SKM-1 treated with dmso at 0.1 percent for 144 hours (cell line): ENCODE measurements at regions not wholly inside any gene's neighbourhood (a gene's known extent, or its start where the extent isn't known, plus 50 kb on each side); places are given as distances from the start of the nearest gene placed in this dataset.

ENCODE experiments used
- DNase-seq: peaks from one replicate; lab custom pipeline; 2025; ENCODE audit not compliant: unreplicated experiment; lab: John Stamatoyannopoulos, UW

DNA sequence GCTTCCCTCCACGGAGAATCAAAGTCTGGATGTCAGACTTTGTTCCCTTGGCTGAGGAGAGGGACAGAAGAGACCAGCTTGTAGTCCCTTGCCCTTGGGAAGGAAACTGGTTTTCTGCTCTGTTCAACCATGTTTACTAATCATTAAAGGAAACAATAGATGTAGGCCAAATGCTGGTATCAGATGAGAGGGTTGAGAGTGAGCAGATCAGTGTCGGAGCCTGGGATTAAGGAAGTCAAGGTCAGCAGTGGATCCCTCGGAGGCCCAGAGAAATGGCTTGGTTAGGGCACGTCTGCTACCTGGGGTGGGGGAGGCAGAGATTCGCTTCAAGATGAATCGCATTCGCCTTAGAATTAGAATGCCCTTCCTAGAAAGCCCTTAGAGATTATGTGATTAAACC, 109.1 kb downstream of the MYCN start:
- no peak for DNase-seq

DNA sequence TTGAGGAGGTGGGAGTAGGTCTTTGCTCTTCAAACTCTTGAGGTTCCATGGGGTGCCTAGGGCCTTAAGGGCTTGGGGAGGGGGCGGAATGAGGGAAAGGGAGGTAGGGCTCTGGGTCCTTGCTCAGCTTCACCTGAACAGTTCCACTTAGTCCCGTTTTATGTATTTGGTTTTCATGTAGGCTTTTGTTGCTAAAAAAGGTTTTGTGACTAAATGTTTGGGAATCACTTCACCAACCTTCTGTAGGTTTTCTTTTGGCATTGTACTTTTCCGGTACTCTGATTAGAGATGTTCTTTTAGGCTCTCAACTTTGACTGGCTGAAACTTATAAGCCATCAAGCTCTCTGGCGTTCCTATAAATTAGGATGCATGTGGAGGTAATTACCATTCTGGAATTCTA, 108.1 kb downstream of the MYCN start:
- DNase-seq, result no peak

DNA sequence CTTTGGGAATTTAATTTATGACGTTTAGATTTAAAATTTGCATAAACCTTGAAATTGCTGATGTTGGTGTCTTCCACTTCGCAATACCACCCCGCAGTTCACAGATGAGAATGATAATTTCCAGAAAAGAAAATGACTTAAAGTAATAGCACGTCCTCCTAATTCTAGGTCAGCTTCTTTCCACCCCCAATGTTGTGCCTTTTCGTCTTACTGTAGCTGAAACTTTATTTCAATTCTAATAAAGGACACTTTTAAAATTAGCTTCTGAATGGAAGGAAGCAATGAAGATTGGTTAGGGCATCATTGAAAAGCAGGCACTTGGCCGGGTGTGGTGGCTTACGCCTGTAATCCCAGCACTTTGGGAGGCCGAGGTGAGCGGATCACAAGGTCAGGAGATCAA, 107.4 kb downstream of the MYCN start:
- DNase-seq, result no peak

DNA sequence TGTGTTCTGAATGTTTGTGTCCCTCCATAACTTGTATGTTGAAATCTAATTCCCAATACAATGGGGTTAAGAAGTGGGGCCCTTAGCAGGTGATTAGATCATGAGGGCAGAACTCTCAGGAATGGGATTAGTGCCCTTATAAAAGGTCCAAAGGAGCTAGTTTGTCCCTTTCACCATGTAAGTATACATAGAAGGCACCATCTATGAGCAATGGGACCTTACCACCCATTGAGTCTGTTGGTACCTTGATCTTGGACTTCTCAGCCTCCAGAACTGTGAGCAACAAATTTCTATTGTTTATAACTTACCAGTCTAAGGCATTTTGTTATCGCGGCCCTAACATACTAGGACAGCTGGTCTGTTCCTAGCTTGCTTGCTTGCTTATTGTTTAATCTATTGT, 106.3 kb downstream of the MYCN start:
- no peak for DNase-seq

DNA sequence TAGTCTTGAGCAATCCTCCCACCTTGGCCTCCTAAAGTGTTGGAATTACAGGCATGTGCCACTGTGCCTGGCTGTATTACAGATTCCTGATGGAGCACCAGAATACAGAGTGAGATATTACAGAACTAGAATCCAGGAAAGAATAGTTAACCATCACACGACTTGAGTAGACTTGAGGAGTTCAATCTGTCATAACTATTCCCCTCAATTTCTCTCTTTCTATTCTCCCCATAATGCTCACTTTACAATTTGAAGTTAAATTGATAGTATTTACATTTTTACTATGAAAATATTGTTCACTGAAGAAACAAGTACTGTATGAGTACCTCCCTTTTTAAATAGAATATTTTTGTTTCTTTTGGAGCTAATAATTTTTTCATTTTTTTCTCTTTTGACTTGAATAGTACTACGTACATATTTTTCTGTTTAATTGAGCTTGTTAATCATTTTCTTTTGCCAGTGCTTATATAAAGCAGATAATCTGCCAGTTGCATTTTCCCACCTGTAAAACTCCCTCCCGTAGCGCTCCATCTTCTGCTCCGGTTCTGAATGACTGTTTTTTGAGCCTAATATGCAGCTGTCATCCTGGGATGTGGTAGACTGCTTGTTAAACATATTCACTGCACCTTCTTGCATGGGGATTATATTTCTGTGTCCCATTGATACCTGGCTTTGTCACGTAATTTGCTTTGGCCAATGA, 105.5 kb downstream of the MYCN start:
- DNase-seq, result no peak

DNA sequence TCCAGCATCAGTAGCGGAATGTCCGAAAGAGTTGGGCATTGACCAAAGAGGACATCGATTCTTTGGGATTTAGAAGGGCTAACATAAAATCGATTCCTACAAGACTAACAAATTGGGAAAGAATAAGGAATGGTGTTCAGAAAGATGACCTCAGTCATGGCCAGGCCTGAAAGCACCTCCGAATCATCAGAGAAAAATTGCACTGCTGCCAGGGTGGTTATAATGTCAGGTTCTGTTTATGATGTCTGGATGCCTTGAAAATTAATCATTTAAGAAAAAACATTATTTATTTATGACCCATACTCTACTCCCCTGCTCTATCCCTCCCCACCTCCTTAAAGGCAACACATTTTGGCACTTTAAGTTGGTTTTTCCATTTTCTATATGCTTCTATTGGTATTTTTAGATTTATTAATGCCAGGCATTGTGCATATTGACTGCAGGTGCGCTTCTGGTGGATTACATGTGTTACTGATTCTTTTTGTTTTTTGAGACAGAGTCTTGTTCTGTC, 104.7 kb downstream of the MYCN start:
- no peak for DNase-seq

DNA sequence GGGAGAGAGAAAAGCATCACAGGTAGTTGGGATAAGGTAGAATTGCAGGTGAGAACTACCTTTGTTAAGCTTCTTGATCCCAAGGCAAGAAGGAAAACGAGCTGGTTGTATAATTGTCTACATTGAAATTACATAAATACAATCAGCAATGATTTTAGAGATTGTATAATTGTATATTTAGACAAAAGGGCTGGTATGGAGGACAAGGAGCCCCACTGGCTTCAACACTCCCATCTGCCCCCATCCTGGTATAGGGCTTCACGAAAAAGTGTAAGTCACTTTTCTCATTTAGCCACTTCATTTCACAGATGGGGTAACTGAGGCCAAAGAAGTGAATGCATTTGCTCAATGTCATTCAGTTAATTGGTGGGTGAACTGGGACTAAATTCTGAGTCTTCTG, 103.3 kb downstream of the MYCN start:
- no peak for DNase-seq

DNA sequence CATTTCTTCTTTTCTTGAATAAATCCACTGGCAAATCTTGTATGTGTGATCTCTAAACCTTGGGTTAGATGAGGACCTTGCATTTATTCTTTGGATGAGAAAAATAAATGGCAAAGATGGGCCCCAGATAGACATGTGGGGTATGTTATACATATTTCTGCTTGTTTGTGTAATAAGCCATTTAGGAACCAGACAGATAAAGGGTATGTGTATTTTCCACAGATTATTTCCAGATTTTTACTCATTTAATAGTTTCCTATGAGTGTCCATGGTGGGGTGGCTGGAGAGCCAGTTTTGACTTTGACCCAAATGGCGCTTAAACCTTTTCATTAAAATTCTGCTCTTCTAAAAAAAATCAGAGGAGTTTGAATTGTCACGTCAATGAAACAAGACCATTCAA, 102.8 kb downstream of the MYCN start:
- DNase-seq, result no peak

DNA sequence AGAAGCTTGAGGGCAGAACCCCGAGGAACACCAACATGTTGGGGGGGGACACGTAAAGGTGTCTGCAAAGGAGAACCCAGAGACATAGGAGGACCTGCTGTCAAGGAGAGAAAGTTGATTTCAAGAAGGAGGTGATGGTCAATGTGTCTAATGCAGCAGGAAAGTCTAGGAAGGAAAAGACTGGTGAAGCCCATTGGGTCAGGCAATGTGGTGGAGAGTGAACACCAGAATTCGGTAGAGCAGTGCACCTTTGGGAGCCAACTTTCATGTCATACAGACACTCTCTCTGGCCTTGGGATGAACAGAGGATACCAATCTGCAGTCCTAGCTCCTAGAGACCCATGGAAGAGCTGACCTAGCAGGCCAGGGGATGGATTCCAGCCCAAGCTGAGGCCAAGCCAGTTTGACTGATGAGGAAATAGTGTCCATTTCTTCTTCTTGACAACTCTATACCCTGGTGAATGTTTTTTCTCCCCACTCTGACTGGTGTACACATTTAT, 101.9 kb downstream of the MYCN start:
- DNase-seq, result no peak

DNA sequence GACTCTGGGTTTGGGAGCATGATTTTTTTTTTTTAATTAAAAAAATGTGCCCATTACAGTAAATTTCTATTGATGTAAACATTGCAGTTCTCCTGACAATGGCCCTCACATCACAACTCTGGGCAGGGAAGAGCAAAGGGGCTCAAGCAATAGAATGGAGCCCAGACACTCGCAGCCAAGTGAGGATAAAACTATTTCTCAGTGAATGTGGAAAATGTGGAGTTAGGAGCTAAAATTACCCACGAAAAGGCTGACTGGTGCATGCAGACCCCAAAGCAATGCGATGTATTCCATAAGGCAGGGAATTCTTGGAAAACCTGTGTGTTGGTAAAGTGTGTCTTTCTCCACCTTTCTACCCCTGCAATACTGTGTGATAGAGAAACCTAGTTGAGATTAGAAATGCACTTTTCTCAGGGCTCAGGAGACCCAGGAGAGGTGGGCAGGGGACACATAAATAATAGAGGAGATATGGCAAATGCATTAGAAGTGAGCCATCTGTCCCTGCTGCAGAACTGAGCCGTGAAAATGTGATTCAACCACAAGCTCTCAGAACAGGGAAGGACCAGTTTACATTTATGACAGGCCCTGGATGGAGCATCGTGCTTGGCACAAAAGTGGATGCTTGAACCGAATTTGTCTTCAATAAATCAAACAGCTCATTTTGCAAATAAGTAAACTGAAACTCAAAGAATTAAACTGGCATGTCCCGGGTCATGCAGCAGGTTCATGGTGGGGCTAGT, 100.1 kb downstream of the MYCN start:
- DNase-seq, result no peak

DNA sequence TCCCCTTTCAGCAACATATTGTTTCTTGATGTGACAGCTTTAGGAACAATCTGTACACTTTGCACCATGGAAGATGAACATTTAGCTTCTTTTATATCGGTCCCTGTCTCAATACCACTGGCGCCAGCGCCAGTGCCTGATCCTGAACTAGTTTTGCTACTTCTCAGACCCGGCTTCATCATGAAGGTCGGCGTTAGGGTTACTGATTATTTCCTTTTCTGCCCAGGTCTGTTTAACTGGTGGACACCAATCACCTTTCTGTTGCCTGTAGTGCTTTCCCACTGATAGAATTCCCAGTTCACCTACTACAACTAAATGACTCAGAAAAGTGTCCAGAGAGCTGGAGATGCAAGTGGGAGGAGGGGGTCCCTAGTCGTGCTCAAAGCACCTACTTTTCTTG, 99.5 kb downstream of the MYCN start:
- no peak for DNase-seq

DNA sequence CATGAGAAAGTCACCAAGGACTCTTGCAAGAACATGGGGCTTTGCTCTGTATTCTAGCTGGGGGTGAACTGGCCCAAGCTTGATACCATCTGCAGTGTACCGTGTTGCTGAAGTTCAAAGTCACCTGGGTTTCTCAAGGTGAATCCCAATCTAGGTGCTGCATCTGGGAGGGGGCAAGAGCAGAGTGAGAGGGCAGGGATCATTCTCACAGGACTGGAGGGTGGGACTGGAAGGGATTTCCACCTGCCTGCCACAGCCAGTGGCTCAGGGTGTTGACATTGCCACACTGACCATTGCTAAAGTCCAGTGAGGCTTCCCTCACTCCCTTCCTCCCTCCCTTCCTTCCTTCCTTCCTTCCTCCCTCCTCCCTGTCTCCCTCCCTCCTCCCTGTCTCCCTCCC, 98.7 kb downstream of the MYCN start:
- no peak for DNase-seq

DNA sequence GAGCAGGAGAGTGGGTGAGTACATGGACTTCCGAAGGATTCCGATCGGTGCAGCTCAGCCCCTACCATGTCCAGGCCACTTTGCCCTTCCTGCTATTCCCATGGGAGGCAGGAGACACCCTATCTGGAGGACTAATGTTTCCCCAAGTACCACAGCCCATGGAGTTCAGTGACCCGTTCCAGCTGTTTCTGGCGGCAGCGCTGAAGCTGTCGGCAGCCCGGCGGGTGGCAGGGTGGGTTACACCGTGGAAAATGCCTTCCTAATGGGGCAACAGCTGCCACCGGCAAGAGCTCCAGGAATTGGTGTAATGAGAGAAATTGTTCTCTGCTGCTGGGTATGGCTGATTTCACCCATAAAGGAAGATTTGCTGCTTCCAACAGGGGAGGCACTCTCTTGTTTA, 98.3 kb downstream of the MYCN start:
- no peak for DNase-seq

DNA sequence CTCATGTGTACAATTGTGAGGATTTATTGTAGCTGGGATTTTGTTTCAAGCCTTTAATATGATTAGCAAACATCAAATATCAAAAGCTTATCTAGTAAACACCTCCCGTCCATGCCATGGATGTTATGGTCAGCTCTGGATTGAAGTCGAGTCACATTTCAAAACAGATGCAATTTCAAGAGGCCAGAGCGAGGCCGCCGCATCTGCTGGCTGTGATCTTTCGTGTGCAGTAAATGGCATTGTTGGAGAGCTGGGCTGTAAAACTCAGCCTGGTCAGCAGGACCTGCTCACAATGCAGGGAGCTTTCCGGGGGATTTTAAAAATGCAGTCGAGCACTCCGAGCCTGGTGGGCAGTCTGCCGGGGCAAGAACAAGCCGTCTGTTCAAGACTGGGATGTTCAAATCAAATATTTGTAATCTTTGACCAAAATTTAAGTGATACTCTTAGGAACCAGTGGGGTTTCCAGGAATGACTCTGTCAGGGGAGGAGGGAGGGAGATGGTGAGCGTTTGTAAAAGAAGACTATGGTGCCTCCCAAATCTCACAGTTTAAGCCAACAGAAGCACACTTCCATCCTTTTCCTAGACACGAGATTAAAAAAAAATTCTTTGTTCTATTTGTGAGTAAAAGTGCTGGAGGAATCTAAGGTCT, 97.6 kb downstream of the MYCN start:
- DNase-seq, result no peak

DNA sequence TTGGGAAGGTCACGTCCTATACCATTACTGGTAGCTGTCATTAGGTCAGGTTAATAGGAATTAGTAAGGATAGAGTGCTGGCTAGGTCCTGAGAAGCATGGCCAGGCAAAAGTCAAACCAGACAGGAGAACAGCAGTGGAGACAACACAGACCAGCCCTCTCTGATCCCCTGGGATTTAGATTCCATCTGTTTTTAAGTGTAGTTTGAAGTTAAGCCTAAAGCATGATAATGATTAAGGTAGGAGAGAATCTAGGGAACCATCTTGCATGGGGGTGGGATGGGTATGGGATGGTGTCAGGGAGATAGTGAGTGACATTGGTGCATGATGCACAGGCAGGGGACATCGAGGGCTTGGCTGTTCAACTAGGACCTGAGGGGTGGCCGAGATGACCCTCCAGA, 96.6 kb downstream of the MYCN start:
- no peak for DNase-seq

DNA sequence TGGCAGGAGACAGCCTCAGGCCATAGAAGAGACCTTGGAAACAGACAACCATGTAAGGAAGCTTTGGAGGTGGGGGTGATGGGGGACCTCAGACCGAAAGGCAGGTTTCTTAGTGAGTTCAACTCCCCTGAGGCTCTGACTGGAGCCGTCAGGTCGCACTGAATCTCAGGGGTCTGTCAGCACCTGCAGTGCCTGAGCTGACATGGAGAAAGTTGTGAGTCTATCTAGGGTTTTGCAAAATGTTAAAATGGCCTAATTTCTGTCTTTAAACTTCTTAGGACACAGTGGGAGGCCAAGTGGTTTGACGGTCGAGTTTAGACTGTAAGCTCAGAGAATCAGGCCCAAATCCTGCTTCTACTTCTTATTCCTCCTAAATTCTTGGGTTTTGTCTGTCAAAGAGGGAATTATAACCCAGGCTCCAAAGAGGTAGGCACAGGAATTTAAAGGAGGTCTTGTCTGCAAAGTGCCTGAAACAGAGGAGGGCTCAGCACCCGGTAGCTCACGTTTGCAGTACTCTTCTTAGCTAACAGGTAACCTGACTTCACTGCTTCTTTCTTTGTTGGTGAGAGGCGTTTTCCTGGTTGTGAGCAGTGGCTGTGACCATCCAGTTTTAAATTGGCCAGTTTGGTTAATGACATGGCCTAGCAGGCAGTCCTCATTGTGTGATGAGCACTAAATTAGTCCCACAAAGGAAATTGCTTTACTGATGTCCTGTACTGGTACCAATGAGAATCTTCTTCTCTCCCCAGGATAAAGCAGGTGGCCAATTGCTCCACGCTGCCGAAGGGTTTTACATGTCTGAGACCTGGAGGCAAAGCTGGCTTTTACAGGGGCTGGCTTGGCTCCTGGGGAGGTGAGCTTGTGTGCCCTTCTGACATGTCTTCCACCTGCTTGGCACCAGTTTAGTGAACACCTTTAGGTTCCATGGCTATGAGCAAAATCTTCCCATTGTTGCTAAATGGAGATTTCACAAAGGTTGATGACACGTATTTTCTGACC, 95.7 kb downstream of the MYCN start:
- no peak for DNase-seq

DNA sequence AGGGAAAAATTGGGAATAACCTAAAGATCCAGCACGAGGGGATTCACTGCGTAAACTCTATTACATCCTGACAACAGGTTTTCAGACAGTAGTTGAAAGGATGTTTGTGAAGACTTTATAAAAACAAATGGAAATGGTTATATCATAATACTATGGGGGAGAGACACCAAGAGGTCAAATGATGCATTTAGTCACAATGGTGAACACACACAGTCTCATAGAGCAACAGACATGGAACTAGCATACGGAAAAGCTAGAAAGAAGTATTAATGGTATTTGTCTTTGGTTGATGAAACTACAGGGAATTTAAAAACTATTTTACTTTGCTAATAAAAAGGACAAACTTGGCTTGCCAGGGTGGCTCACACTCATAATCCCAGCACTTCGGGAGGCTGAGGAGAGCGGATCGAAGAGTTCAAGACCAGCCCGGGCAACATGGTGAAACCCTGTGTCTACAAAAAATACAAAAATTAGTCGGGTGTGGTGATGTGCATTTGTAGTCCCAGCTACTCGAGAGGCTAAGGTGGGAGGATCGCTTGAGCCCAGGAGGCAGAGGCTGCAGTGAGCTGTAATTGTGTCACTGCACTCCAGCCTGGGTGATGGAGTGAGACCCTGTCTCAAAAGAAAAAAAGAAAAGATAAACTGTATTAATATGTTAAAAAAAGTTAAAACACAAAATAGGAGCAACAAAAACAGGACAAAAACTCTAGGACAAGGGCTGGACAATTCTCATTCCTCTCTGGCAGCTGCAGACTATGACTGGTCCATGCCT, 94.8 kb downstream of the MYCN start:
- no peak for DNase-seq

DNA sequence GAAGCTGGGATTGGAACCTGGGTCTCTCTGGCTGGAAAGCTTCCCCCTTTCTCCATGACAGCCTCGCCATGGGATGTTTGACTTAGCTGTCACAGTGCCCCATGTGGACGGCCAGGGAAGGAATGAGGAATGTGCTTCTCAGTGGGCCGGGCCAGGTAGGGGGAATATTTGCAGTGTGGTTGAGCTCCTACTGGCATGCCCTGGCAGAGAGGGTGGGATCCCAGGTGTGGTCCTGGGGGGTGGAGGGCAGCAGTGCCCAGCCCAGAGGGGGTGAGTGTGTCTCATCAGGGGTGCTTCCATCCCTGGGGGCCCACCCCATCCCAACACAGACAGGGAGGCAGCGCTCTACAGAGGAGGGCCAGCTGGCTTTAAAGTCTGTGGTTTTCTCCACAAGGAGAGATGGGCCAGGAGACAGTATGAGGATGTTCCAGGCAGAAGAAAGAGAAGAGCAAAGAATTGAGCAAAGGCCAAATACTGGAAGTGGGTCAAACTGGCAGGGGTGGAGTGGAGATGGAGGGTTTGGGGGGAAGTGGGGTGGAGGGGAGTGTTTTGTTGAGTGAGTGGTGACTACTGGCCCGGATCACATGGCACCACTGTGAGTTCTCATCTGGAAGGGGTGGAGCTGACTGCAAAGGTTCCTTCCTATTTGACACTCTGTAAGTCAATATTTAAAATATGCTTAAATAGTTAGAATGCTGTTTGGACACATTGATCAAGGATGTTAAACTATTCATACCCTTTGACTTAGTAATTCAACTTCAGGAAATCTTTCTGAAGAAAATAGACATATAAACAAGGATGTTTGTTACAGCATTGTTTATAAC, 94.0 kb downstream of the MYCN start:
- DNase-seq, result no peak

DNA sequence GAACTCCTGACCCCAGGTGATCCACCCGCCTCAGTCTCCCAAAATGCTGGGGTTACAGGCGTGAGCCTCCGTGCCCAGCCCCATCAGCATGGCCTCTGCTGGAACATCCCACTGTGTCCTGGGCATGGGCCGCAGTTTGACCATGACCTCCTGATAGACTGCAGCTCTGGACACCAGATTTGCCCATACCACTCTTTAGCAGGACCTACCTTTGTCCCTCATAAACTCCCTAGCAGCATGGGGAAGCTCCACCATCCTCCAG, 92.6 kb downstream of the MYCN start:
- DNase-seq, result no peak
